HCT116 (cell line): ENCODE measurements at regions not wholly inside any gene's neighbourhood (a gene's known extent, or its start where the extent isn't known, plus 50 kb on each side); places are given as distances from the start of the nearest gene placed in this dataset.

Experiments
- EZH2 ChIP-seq: fragments of 200-600 bp; sonication (generic); IDR thresholded peaks from 2 replicates; pipeline ENCODE4 v1.6.1; 2017; ENCODE audit warnings: antibody characterized with exemption, mixed run types
- SP1 ChIP-seq: IDR thresholded peaks from 2 replicates; pipeline ENCODE4 v1.6.1; 2012; ENCODE audit warnings: low read depth
- TF ChIP-seq, protein P1 (sequence below): IDR thresholded peaks from 2 replicates; pipeline ENCODE4 v1.6.1; 2012; ENCODE audit warnings: low read depth

GRCh38 chr13:30113983-30114570, 193.3 kb downstream of the KATNAL1 start:
- TF ChIP-seq EZH2, result no peak
- TF ChIP-seq SP1, result no peak
- TF ChIP-seq, protein P1, sequence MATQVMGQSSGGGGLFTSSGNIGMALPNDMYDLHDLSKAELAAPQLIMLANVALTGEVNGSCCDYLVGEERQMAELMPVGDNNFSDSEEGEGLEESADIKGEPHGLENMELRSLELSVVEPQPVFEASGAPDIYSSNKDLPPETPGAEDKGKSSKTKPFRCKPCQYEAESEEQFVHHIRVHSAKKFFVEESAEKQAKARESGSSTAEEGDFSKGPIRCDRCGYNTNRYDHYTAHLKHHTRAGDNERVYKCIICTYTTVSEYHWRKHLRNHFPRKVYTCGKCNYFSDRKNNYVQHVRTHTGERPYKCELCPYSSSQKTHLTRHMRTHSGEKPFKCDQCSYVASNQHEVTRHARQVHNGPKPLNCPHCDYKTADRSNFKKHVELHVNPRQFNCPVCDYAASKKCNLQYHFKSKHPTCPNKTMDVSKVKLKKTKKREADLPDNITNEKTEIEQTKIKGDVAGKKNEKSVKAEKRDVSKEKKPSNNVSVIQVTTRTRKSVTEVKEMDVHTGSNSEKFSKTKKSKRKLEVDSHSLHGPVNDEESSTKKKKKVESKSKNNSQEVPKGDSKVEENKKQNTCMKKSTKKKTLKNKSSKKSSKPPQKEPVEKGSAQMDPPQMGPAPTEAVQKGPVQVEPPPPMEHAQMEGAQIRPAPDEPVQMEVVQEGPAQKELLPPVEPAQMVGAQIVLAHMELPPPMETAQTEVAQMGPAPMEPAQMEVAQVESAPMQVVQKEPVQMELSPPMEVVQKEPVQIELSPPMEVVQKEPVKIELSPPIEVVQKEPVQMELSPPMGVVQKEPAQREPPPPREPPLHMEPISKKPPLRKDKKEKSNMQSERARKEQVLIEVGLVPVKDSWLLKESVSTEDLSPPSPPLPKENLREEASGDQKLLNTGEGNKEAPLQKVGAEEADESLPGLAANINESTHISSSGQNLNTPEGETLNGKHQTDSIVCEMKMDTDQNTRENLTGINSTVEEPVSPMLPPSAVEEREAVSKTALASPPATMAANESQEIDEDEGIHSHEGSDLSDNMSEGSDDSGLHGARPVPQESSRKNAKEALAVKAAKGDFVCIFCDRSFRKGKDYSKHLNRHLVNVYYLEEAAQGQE, result no peak
